ENCODE measurements at regions not wholly inside any gene's neighbourhood (a gene's known extent, or its start where the extent isn't known, plus 50 kb on each side); places are given as distances from the start of the nearest gene placed in this dataset.

DNA sequence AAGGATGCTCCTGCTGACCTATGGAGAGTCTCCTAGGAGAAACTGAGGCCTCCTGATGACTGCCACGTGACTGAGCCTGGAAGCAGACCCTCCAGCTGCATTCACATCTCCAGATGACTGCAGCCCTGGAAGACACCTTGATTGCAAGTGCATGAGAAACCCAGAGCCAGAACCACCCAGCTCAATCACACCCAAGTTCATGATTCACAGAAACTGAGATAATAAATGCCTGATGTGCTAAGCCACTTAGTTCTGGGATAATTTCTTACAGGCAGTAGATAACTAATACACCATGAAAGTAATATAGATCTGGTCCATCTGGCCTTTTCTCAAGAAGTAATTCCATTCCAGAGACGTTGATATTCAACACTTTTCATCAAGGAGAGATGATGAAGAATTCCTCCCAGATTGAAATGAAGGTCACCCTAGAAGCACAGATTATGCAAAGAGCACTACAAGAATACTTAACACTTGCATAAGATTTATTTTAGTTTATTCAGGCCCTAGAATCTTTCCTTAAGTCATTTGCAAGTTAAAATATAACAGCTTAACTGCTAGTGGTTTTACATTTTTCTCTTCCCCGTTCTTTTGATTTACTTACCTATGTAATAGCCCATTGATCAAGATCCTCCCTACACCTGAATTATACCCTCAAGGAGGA is 208.2 kb upstream of the INHBA start:
- intact Hi-C loops (cut with DNase I; ENCODE audit: low total_unique reads) = no loop called here
- H3K4me3 ChIP-seq (ENCODE audit: low read depth, poor library complexity, severe bottlenecking) = no peak overlapping the region
- no peak for TF ChIP-seq POLR2A (IDR thresholded peaks at IDR 0.05)
- TF ChIP-seq, protein P1, sequence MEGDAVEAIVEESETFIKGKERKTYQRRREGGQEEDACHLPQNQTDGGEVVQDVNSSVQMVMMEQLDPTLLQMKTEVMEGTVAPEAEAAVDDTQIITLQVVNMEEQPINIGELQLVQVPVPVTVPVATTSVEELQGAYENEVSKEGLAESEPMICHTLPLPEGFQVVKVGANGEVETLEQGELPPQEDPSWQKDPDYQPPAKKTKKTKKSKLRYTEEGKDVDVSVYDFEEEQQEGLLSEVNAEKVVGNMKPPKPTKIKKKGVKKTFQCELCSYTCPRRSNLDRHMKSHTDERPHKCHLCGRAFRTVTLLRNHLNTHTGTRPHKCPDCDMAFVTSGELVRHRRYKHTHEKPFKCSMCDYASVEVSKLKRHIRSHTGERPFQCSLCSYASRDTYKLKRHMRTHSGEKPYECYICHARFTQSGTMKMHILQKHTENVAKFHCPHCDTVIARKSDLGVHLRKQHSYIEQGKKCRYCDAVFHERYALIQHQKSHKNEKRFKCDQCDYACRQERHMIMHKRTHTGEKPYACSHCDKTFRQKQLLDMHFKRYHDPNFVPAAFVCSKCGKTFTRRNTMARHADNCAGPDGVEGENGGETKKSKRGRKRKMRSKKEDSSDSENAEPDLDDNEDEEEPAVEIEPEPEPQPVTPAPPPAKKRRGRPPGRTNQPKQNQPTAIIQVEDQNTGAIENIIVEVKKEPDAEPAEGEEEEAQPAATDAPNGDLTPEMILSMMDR (IDR thresholded peaks at IDR 0.05) = no peak
- 49 to 75% methylated on average over 3 of the region's 3 CpGs for WGBS, 2 donors
- no peak for DNase-seq (ENCODE audit: low spot score in 2 of 2)

DNA sequence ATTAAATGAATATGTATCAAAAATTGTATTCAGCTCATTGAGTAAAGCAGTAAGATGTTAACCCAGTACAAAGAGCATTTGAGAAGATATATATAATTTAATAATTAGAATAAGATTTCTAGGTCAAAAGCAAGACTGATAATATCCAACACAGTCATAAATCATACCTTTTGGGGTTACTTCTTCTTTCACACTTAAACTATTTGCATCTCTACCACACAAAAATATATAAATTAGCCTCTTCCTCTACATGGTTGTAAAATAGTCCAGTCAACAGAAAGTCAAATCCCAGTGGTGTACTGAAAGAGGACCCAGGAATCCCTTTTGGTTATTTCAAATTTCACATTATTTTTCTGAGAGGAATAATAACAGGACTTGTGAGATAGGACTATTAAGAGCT is 204.6 kb upstream of the INHBA start:
- TF ChIP-seq, protein P1 (IDR thresholded peaks at IDR 0.05) = no peak
- TF ChIP-seq POLR2A (IDR thresholded peaks at IDR 0.05) = no peak
- no peak overlapping the region for H3K4me3 ChIP-seq (ENCODE audit: low read depth, poor library complexity, severe bottlenecking)
- DNase-seq (ENCODE audit: low spot score in 2 of 2) = no peak
- intact Hi-C loops (cut with DNase I; ENCODE audit: low total_unique reads) = no loop called here

DNA sequence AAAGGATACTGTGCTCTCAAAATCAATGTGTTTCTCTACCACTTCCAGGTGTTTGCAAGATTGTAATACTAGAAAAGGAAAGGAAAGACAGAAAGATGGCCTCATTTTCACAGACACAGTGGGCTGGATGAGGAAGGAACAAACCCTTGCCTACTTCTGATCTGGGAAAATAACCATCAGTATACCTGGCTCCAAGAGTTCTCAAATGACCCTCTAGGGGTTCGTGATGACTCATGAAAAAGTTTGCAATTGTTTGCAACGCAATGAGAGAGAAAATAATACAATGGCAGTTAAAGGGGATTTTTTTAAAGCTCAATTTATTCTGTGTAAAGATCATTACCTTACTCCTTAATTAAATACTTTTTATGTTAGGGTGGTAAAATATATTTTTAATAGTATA is 197.6 kb upstream of the INHBA start:
- intact Hi-C loops (cut with DNase I; ENCODE audit: low total_unique reads) = no loop called here
- no peak for DNase-seq (ENCODE audit: low spot score in 2 of 2)
- 69 to 73% methylated on average over 2 of the region's 2 CpGs for WGBS, 2 donors
- TF ChIP-seq POLR2A (IDR thresholded peaks at IDR 0.05) = no peak
- TF ChIP-seq, protein P1 (IDR thresholded peaks at IDR 0.05) = no peak
- no peak overlapping the region for H3K4me3 ChIP-seq (ENCODE audit: low read depth, poor library complexity, severe bottlenecking)

DNA sequence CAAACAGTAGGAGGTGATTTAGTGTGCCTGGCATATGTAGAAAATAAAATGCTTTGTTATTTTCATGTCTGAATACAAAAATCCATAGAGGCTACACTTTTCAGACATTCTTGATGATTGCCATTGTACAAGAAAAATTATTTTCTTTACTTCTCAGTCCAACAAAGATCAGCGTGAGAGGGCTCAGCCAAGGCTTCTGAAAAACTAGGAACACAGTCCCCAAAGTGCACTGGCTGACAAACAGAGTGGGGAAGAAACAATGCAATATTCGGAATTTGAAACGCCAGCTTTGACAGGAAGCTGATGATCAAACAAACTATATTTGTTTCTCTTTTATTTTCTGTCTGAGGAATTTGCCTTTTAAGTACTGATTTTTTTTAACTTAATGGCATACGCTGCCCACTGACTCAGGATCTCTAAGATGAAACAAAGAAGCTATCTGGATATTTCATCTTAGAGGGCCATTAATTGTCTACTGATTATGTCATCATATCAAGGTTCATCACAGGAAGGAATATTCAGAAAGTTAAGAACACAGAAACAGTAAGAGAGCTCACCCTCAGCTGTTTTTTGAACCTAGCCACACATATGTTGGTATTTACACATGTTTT is 197.0 kb upstream of the INHBA start:
- H3K4me3 ChIP-seq (ENCODE audit: low read depth, poor library complexity, severe bottlenecking) = no peak overlapping the region
- no peak for DNase-seq (ENCODE audit: low spot score in 2 of 2)
- 36 to 41% methylated on average over 4 of the region's 4 CpGs for WGBS, 2 donors
- TF ChIP-seq, protein P1 (IDR thresholded peaks at IDR 0.05) = no peak
- no peak for TF ChIP-seq POLR2A (IDR thresholded peaks at IDR 0.05)
- intact Hi-C loops (cut with DNase I; ENCODE audit: low total_unique reads) = no loop called here

DNA sequence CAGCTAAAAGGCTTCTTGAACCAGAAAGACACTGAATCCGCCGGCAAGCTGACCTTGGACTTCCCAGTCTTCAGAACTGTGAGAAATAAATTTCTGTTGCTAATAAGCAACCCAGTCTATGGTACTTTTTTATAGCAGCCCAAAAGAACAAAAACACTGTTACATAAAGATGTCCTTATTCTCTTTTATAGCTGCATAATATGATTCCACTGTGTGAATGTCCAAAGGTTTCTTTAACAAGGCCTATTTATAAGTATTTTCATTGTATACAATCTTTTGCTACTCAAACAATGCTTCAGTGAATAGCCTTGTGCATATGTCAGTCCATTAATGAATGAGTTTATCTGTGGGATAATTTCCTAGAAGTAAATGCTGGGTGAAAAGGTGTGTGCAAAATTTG is 190.8 kb upstream of the INHBA start:
- 92 to 95% methylated on average over 2 of the region's 2 CpGs for WGBS, 2 donors
- DNase-seq (ENCODE audit: low spot score in 2 of 2) = no peak
- H3K4me3 ChIP-seq (ENCODE audit: low read depth, poor library complexity, severe bottlenecking) = no peak overlapping the region
- intact Hi-C loops (cut with DNase I; ENCODE audit: low total_unique reads) = no loop called here
- TF ChIP-seq, protein P1 (IDR thresholded peaks at IDR 0.05) = no peak
- no peak for TF ChIP-seq POLR2A (IDR thresholded peaks at IDR 0.05)

Measured in lower leg skin (tissue), 4 donors.